NCI-H1105 treated with DMSO at 0.1 percent for 48 hours (cell line): ENCODE measurements at regions not wholly inside any gene's neighbourhood (a gene's known extent, or its start where the extent isn't known, plus 50 kb on each side); places are given as distances from the start of the nearest gene placed in this dataset.
A peak's percentile ranks its signal among the peaks of the same experiment; 100 is the strongest.

ENCODE experiments used
- DNase-seq: peaks from one replicate; lab custom pipeline; 2025; lab: John Stamatoyannopoulos, UW

DNA sequence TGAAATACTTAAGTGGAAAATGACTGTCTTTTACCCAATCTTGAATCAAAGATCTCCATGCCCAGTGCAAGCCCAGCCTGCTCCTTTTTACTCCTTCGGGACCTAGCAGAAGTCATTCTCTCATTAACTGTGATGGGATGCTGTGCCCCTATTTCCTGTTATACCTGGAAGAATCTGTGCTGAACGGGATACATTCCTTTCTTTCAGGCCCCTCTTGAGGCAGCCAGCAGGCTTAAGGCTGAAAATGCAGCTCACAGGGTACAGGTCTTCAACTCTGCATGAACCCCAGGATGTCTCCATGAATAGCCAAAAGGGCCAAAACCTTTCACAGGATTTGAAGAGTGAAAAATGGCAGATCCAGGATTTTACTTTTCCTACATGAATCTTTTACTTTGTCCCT, 784.8 kb upstream of the KLHL29 start:
- no peak for DNase-seq

DNA sequence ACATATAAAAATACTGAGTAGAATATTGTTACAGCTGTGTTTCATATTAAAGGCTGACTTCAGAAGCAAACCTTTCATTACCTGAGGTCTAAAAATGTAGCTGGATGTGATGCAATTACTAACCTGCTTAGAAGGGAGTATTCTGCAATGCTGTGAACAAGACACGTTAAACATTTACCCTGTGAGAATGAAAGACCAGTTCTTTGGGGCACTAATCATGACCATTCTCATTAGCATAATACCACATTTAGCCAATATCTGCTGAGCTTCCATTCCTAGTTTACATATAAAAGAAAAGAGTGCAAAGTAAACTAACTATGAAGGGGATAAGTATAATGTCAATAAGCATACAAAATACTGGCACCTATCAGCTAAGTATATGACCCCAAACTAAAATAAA, 784.0 kb upstream of the KLHL29 start:
- no peak for DNase-seq

DNA sequence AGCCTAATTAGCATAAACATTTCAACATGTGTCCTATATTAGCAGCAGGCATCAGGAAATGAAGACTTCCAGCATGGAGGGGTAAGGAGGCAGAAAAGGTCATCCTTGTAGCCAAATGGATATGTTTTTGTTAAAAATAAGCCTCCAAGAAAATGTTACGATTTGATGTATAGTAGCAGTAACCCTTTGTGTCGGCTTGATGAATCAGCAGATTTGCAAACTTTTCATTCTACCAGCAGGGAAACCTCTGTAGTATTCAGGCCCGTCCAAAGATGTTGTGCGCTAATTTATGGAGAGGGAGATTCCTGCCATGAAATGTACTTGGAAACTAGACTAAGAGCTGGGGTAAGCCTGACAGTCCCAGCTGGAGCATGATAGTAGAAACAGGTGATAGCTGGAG, 780.8 kb upstream of the KLHL29 start:
- DNase-seq = no peak

DNA sequence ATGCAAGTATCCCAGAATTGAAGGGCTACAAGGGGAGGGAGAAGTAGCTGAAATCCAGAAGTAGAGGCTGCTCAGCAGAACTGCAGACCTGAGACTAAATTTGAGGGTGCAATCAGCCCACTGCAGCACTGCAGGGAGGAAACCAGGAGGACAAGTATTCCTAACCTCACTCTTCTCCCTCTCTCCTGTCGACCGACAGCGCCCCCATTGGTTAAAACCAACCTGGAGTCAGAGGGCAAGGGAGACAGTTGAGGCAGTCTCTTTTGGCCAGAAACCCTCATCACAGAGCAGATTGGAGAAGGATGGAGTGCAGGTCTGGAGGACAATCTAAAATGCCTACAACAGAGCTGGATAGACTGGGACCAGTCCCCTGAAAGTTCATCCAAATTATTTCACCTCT, 768.9 kb upstream of the KLHL29 start:
- no peak for DNase-seq

DNA sequence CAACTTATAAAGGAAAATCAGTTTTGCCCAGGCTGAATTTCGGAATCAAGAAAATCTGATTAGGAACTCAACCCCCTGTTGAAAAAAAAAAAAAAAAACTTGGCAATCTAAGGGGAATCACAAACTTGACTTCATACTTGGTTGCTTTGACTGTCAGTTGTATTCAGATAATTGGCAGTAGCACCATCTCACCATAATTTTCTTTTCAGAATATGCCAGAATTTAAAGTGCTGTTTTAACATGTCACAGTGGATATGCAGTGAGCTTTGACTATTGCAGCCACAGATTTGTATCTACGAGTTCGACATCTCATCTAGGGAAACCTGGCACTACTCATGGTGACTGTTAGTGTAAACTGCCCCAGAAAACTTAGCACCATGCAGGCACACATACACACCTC, 761.4 kb upstream of the KLHL29 start:
- DNase-seq = no peak

DNA sequence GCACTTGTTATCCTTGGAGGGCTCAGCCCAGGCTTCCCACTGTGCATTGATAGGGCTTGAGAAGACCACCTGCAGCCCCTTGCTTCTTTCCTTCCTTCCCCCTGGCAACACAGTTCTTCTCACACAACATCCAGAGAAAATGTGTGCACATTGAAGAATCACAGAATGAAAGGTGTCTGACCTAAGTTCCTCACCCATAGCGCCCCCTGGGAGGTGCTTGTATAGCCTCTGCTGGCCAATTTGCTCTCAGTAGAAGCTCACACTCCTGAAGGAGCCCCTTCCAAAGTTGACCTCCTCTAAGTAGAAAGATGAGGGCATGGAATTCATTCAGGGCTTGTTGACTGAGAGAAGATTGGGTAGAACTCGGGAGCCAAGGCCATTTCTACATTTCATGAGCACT, 758.4 kb upstream of the KLHL29 start:
- DNase-seq = no peak

DNA sequence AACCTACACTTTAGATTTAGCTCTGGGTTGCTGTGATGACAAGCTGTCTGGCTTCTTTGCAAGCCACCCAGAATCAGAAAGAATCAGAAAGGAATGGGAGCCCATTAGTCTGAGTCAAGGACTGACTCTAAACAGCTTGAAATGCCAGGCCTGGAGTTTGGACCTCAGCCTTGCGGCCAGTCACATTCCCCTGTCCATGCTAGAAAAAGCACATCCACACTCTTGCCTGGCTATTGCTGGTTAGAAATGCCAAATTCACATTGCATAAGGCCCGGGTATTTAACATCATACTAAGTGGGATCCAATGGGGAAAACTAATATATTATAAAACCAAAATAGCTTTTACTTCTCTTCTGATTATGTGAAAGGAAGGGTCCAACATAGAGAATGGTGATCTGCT, 756.8 kb upstream of the KLHL29 start:
- no peak for DNase-seq

DNA sequence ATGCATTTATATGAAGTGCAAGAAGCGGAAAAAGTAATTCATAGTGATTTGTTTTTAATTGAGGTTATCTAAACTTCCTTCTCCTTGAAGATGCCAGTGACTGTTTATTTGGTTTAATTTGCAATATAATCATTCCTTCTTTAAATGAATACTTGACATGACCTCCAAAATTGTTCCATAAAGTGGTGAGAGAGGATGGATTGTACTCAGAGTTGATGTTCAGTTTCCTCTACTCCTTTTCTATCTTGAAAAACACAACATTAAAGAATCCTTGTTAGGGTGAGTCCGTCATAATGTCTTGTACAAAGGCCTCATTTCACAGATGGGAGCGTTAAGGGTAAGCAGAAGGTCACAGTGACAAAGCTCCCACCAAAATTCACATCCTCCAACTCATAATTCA, 756.1 kb upstream of the KLHL29 start:
- DNase-seq = no peak

DNA sequence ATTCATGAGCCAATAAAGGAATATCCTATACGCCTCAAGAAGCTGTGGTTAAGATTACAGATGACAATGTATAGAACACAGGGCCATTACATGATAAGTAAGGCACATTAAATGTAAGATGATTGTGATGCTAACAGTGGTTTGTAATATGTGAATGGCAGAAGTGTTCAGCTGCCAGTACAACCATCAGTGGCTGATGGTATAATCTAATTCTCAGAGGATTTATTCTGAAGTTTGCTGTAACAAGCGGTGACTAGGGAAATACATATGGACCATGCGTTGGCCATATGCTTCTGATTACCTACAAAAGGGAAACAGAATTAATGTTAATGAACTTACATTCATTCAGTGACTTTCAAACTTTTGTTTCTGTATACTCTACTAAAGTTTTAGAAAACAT, 750.8 kb upstream of the KLHL29 start:
- DNase-seq = no peak

DNA sequence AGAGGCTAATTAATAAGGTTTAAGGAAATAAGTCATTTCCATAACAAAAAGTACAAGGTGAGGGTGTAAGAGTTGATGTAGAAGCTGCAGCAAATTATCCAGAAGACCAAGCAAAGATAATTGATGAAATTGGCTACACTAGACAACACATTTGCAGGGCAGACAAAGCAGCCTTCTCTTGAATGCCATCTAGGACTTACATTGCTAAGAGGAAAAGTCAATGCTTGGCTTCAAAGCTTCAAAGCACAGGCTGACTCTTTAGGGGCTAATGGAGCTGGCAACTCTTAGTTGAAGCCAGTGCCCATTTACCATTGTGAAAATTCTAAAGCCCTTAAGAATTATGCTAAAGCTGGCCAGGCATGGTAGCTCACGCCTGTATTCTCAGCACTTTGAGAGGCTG, 728.6 kb upstream of the KLHL29 start:
- DNase-seq = no peak

DNA sequence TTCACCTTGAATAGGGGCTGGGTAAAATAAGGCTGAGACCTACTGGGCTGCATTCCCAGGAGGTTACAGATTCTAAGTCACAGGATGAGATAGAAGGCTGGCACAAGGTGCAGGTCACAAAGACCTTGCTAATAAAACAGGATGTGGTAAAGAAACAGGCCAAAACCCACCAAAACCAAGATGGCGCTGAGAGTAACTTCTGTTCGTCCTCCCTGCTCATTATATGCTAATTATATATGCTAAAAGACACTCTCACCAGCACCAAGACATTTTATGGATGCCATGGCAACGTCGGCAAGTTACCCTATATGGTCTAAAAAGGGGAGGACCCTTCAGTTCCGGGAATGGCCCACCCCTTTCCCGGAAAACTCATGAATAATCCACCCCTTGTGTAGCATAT, 711.5 kb upstream of the KLHL29 start:
- no peak for DNase-seq

DNA sequence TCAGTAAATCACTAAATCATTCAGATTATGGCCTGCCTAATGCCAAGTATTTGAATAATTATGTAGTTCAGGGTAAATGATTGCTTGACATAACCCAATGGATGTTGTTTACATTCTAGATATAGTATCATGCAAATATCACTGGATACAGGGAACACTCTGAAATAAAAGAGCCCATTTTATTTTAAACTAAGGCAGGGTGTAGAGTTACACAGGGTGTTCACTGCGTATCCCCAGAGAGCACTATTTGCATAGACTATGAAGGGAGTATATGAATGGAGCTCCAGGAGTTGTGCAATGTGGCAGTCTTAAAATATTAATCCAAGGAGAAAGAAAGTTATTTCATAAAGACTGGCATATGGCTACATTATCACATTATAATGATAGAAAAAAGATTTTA, 701.1 kb upstream of the KLHL29 start:
- peak; percentile 10 for DNase-seq

DNA sequence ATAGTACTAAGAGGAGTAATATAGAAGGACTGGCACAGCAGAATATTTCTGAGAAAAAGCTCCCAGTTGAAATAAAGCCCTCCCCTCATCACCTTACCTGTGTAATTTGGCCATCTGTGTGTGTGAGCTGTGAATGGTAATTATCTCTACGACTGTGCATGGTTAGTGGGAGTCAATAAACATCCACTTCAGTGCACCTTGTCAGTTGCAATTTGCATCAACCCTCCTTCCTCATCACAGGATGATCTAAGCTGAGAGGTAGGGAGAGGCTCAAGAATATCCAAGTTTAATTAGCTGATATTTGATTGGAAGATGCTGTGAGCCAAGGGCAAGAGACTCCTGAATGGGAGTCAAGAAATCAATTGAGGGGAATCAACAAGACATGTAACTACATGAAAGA, 694.9 kb upstream of the KLHL29 start:
- peak; percentile 60 for DNase-seq

DNA sequence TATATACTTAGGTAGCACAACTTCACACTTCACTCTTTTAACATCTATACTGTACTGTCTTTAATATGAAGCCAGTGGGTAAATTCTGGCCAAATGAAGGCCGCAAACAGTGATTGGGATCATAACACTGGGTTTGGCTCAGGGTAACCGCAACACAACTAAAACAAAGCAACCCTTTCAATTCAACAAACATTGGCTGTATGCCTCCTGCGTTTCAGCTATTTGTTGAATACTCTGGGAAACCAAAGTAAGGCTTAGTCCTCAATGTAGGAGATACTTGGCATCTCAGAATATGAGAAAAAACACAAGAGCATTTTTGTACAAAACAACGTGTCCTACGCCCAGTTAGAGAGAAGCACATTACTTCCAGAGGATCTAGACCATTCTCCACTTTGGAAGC, 693.3 kb upstream of the KLHL29 start:
- no peak for DNase-seq

DNA sequence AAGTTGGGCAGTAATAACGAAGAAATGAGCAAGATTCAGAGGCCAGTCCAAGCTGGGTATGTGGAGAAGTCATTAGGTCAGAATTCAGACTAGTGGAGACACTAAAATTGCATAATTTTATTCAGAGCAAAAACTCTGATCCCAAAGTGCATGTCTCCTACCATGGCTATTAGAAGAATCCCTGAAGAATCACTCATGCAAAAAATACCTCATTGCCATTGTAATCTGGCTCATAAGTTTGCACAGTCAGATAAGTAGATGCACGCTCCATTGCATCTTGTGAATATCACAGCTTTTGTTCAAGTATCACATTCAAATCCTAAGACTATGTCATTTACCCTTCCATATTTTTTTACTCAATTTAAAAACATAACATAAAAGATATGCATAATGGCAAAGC, 692.2 kb upstream of the KLHL29 start:
- DNase-seq = no peak

DNA sequence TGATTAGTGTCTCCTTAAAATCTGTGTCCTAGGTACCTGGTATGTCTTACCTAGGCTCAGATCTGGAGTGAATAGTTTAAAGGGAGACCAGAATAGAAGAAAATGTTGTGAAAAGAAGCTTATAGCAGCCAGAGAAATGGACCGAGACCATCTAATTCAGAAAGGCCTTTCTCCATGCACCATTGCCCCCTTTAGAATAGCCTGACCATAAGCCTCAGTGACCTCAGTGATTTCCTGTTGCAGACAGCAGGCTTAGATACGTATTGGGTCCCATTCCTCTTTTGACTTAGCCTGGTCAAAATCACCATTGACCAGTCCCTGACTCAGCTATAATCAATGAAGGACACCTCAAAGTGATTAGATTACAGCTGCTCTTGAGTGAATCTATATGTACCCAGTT, 690.7 kb upstream of the KLHL29 start:
- DNase-seq = no peak

DNA sequence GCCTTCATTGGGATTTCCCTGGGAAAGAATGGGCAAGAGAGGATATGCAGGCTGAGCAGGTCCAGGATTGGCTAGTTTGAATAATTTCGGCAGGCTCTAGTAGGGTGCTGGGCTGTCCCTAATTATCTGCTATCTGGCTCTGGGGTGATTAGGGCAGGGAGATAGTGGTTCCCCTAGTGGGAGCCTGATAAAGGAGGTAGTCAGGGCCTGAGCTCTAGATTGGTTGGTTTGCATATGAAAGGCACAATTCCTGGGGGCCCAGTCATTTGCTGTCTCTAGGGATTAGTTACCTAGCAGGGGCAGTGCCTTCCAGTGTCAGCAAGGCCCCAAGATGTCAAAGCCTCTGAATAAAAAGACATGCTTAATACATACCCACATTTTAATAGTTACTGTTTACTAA, 690.1 kb upstream of the KLHL29 start:
- DNase-seq = no peak

DNA sequence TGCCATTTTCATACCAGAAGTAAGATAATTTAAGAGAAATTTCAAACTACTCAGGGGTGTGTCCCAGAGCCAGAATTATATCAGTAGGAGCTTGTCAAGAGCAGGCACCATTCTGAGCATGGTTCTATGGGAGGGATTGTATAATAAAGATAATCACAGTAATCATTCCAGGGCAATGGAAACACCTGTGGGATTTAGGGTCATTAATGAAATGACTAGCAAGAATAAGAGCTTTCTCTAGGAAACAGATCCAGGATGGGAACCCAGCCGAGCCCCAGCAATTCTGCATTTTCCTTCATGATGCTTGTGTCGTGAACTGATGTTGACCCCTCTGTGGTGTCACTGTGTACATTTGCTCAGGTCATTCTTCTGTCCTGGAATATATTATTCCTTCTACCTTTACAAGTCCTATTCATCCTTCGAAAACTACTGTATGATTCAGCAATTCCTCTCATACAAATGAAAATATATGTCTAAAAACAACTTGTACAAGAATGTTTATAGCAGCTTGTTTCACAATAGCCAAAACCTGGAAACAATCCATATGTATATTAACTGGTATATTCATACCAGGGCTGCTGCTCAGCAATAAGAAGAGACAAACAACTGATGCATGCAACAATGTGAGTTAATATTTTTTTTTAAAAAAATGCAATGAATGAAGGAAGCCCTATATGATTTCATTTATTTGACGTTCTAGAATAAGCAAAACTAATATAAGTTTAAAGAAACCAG, 687.8 kb upstream of the KLHL29 start:
- no peak for DNase-seq

DNA sequence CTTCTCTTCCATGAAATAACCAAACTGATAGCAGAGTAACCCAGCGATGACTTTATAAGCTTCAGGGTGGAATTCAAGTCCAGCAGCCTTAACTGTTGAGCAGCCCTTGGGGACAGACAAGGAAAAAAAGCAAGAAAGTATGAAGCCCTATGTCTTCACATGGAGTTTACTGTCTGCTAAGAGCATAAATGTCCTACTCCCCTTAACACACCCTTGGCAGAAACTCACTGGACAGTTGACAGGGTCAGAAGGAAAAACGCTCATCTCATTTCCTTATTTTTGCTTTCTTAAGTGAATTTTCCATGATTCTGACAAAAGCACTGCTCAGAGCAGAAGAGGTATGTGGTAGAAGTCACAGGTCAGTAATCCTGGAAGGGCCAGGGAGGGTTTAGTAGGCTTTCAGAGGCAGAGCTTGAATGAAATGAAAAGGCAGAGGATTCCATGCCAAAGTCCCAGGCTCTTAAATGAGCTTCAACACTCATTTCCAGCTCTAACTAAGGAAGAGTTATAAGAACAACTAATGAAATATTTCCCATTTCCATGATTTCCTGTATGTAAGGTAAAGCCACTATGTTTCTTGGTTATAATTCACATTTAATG, 683.3 kb upstream of the KLHL29 start:
- no peak for DNase-seq

DNA sequence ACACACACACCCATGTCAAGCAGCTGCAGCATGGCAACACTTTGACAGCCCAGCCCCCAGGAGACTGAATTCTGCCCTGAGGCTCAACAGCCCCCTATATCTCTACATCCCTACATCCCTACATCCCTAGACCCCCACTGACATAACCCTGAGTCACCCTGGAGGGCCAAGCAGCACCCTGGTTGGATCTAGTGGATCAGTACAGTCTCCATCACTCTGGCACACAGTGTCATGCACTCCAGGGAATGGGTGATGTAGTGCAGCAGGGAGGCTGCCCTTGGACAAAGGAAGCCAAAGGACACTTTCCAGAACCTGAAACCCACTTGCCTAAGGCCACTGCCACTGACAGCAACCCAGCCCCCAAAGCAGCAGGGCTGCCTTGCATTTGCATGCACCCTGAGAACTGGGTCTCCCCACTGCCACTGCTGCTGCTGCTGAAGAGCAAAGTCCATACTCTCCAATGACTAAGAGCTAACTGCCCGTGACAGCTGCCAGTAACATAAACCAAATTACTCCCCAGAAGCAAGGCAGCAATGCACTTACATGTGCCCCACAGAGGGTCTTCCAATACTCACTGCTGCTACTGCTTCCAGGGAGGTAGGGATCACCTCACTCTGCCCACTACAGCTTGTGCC, 681.6 kb upstream of the KLHL29 start:
- no peak for DNase-seq

DNA sequence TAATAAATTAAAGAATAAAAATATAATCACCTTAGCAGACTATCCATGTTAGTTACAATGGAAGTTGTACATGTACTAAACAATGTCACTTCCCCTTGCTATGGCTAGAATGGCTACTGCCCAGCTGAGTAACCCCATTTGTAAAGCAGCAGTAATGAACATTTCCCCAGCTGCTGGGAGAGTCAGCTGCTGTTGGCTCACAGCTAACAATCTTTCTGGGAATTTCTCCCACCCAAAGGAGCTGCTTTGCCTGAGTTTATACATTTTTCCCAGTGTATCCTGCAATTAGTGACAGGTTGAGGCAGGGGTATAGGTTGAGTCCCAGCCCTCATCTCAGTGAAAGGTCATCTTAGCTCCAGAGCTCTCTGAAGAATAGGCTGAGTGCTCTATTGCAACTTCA, 665.6 kb upstream of the KLHL29 start:
- DNase-seq = no peak

DNA sequence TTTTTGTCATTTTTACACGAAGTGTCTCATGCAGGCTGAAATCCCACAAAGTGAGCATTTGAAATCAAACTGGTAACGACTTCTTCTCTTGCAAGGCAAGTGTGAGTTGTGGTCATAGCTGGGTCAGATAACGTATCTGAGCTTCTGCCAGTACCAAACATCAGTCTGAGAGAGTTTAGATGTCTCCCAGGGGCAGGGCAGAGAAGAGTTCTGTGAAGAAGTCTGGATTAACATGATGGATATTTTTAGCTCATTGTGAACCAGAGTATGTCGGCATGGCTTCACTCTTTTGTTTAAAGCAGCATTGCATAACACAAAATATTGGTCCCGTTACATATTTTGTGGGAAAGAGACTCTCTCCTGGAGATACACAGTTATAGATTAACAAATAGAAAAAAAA, 655.5 kb upstream of the KLHL29 start:
- no peak for DNase-seq

DNA sequence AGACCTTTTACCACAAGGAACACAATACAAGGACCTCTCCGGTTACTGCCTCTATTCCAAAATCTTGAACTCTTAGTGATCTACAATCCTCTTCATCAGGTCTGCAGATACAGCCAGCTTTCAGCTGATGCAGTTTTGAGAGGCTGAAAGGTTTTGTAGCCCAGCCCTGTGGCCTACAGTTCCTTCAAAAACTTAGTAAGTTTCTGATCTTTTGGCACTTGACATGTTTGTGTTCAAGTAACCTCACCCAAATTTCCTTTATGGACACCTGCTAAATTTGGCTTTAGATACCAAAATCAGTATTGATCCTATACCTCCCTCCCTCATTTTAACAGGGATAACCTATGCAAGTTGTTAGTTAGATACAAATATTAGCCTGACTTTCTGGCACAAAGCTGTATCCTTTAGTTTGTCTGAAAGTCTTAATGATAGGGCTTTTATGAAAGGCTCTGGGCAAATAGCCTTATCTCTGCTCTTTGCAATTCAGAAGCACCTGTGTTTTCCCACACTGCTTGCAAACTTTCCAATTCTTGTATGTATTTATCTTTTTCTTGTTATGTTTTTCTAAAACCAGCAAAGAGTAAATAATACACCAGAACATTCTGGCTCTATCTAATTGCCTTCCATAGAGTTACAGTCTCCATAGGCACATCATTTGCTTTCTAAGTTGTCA, 650.5 kb upstream of the KLHL29 start:
- DNase-seq = no peak
